OCI-LY1 (cell line): ENCODE measurements at regions not wholly inside any gene's neighbourhood (a gene's known extent, or its start where the extent isn't known, plus 50 kb on each side); places are given as distances from the start of the nearest gene placed in this dataset.

Source experiments
- H2AFZ ChIP-seq: fragments of 200-600 bp; sonication (generic), shearing (Covaris generic); 2 replicates; pipeline ENCODE4 v1.6.0; 2014; ENCODE audit warnings: antibody characterized with exemption, mild to moderate bottlenecking, low read length
- H3F3A ChIP-seq: fragments of 200-600 bp; sonication (generic), shearing (Covaris generic); 2 replicates; pipeline ENCODE4 v1.6.0; 2014; ENCODE audit warnings: mild to moderate bottlenecking, antibody characterized with exemption, low read length, moderate library complexity; ENCODE audit not compliant: insufficient read depth
- H3K27ac ChIP-seq: fragments of 200-600 bp; sonication (generic); 2 replicates; pipeline ENCODE4 v1.5.1; 2014; ENCODE audit warnings: low read length, mixed run types, mild to moderate bottlenecking, low read depth; ENCODE audit not compliant: poor library complexity, severe bottlenecking
- H3K27me3 ChIP-seq: fragments of 200-600 bp; sonication (generic); 2 replicates; pipeline ENCODE4 v1.6.0; 2014; ENCODE audit warnings: antibody characterized with exemption, mild to moderate bottlenecking, low read length, moderate library complexity; ENCODE audit not compliant: insufficient read depth
- H3K36me3 ChIP-seq: fragments of 200-600 bp; sonication (generic); 2 replicates; pipeline ENCODE4 v1.6.1; 2014; ENCODE audit warnings: mild to moderate bottlenecking, antibody characterized with exemption, low read length, moderate library complexity, mixed read lengths; ENCODE audit not compliant: insufficient read depth
- H3K4me1 ChIP-seq: fragments of 200-600 bp; sonication (generic); 2 replicates; pipeline ENCODE4 v1.5.1; 2014; ENCODE audit warnings: mild to moderate bottlenecking, low read length, moderate library complexity; ENCODE audit not compliant: insufficient read depth, severe bottlenecking
- H3K4me2 ChIP-seq: fragments of 200-600 bp; sonication (generic), shearing (Covaris generic); 2 replicates; pipeline ENCODE4 v1.6.1; 2014; ENCODE audit warnings: low read length
- H3K4me3 ChIP-seq: fragments of 200-600 bp; sonication (generic); 2 replicates; pipeline ENCODE4 v1.5.1; 2014; ENCODE audit warnings: low read length, low read depth, mild to moderate bottlenecking, mixed read lengths; ENCODE audit not compliant: poor library complexity, severe bottlenecking
- H3K79me2 ChIP-seq: fragments of 200-600 bp; shearing (Covaris generic); 2 replicates; pipeline ENCODE4 v1.6.1; 2016; ENCODE audit warnings: mixed run types, low read length, mixed read lengths; ENCODE audit not compliant: insufficient read depth
- H3K9ac ChIP-seq: fragments of 200-600 bp; sonication (generic), shearing (Covaris generic); 2 replicates; pipeline ENCODE4 v1.6.1; 2014; ENCODE audit warnings: mild to moderate bottlenecking, low read length, mixed read lengths
- H3K9me2 ChIP-seq: fragments of 200-600 bp; sonication (generic), shearing (Covaris generic); 2 replicates; pipeline ENCODE4 v1.6.1; 2014; ENCODE audit warnings: low read depth, mild to moderate bottlenecking, low read length, mixed read lengths
- H3K9me3 ChIP-seq: fragments of 200-600 bp; shearing (Covaris generic); 2 replicates; pipeline ENCODE4 v1.6.1; 2014; ENCODE audit warnings: low read length, mixed read lengths
- H4K20me1 ChIP-seq: fragments of 200-600 bp; sonication (generic), shearing (Covaris generic); 2 replicates; pipeline ENCODE4 v1.6.0; 2016; ENCODE audit warnings: mild to moderate bottlenecking, low read length; ENCODE audit not compliant: insufficient read depth
- CTCF ChIP-seq: fragments of 200-600 bp; sonication (generic), shearing (Covaris generic); IDR thresholded peaks from 2 replicates; pipeline ENCODE4 v1.5.1; 2017; ENCODE audit warnings: mild to moderate bottlenecking, antibody characterized with exemption, low read length, moderate library complexity, mixed read lengths
- EZH2 ChIP-seq: fragments of 200-600 bp; sonication (generic), shearing (Covaris generic); IDR thresholded peaks from 2 replicates; pipeline ENCODE4 v1.8.0; 2017; ENCODE audit warnings: borderline replicate concordance, mixed run types, mild to moderate bottlenecking, antibody characterized with exemption, low read length, moderate library complexity, mixed read lengths

DNA sequence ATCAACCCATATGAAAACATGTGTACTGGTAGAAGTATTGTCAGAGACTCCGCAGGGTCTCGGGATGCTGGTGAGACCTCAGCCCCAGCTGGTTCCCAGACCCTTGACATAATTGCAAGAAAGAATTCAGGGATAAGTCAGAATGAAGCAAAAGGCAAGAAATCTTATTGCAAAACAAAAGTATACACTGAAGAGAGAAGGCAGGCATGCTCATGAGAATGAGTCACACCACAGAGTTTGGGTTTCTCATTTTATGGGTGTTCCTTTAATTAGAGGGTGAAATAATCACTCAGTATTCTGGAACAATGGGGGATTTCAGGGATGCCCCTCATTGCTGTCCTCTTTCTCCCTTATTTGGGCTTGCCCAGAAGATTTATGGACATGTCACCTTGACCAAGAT is 1423.8 kb upstream of the MIR17HG start:
- no peaks in the 10 kb centered on the region for H3K27me3 ChIP-seq
- no peak overlapping the region for H3K9ac ChIP-seq
- no peaks in the 10 kb centered on the region for H3K4me1 ChIP-seq
- H3K4me2 ChIP-seq: no peak overlapping the region
- H3K4me3 ChIP-seq: no peak overlapping the region
- no peaks in the 10 kb centered on the region for H3K9me2 ChIP-seq
- H2AFZ ChIP-seq: no peak overlapping the region
- no peaks in the 10 kb centered on the region for H3K36me3 ChIP-seq
- no peaks in the 10 kb centered on the region for H3K9me3 ChIP-seq
- TF ChIP-seq EZH2 (no peak), CTCF (no peak)
- no peaks in the 10 kb centered on the region for H4K20me1 ChIP-seq
- no peaks in the 10 kb centered on the region for H3K79me2 ChIP-seq
- H3F3A ChIP-seq: no peaks in the 10 kb centered on the region
- no peak overlapping the region for H3K27ac ChIP-seq

DNA sequence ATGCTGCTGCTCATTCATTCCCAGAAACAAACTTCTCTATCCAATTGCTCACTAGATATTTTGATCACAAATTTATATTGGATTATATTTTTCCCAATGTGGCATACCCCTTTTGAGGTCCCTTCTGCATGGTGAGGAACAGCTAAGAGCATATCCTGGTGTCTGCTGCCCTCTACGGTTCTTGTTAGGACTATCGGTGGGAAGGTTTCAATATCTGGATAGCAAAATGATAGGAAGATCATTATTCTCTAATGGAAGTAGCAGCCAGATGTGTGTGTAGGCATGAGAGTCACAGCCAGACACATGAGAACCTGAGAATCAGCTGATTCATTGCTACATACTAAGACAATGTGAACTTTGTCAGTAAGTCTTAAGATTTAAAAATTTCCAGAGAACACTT is 1422.4 kb upstream of the MIR17HG start:
- Histone ChIP-seq H3K27me3 (no peaks in the 10 kb centered on the region), H3K9ac (no peak overlapping the region), H4K20me1 (no peaks in the 10 kb centered on the region), H3K4me1 (no peaks in the 10 kb centered on the region), H3K79me2 (no peaks in the 10 kb centered on the region), H3K4me3 (no peak overlapping the region), H3K4me2 (no peak overlapping the region), H3K27ac (no peak overlapping the region), H3K36me3 (no peaks in the 10 kb centered on the region), H2AFZ (no peak overlapping the region), H3F3A (no peaks in the 10 kb centered on the region), H3K9me3 (no peaks in the 10 kb centered on the region), H3K9me2 (no peaks in the 10 kb centered on the region)
- no peak for TF ChIP-seq EZH2
- TF ChIP-seq CTCF: peak; percentile 41; the same call in 1 of the 2 replicates

GRCh38 chr13:89930861-89931260 is 1416.6 kb upstream of the MIR17HG start:
- no peaks in the 10 kb centered on the region for H3K4me1 ChIP-seq

More at GRCh38 chr13:89930861-89931260, 1416.6 kb upstream of the MIR17HG start:
- Histone ChIP-seq H3F3A (no peaks in the 10 kb centered on the region), H3K4me3 (no peak overlapping the region), H3K27me3 (no peaks in the 10 kb centered on the region), H3K9me3 (no peaks in the 10 kb centered on the region), H4K20me1 (no peaks in the 10 kb centered on the region), H3K79me2 (no peaks in the 10 kb centered on the region), H3K36me3 (no peaks in the 10 kb centered on the region), H2AFZ (no peak overlapping the region), H3K9me2 (no peaks in the 10 kb centered on the region), H3K4me2 (no peak overlapping the region), H3K27ac (no peak overlapping the region), H3K9ac (no peak overlapping the region)
- TF ChIP-seq CTCF (no peak), EZH2 (no peak)
